ENCODE measurements at regions not wholly inside any gene's neighbourhood (a gene's known extent, or its start where the extent isn't known, plus 50 kb on each side); places are given as distances from the start of the nearest gene placed in this dataset.

DNA sequence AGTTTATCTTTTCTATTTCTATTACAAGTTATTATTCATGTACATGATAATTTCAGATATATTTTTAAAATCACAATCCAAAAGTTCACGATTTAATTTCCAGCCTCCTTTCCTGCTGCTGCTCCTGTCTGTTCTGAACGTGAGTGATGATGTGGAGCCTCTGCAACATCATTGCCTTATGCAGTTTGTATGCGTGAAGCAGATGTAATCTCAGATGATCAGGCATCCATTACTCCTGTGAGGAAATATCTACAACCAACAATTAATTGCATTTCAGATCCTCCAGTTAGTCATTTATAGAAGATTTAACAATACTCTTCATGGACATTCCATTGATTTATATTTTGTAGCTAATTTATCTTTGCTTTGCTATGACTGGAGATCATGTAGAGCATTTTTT, 668.7 kb upstream of the EPHA5 start:
- in situ Hi-C loops (cut with HindIII; ENCODE audit: low pct_unique_long_range_greater_than_20kb, low sequenced_read_pairs) (no loop called here), intact Hi-C loops (cut with micrococcal nuclease; ENCODE audit: unreplicated experiment) (no loop called here)
- no peaks in the 10 kb centered on the region for H3K36me3 ChIP-seq (ENCODE audit: control insufficient read depth, insufficient read depth, low read length)
- DNase-seq (ENCODE audit: low read depth, low spot score) = no peak
- H3K27ac ChIP-seq (ENCODE audit: low read length) = no peak overlapping the region
- no peaks in the 10 kb centered on the region for H3K4me1 ChIP-seq (ENCODE audit: control insufficient read depth, insufficient read depth, low read length)
- no TSS peak for BruUV-seq (replicated peaks)
- TF ChIP-seq POLR2AphosphoS5 (IDR thresholded peaks at IDR 0.05; ENCODE audit: low read depth, low read length) (no peak), SIN3A (IDR thresholded peaks at IDR 0.05; ENCODE audit: borderline replicate concordance, insufficient read depth, low read depth, low read length) (no peak), TCF7L2 (IDR thresholded peaks at IDR 0.05; ENCODE audit: low read depth, low read length) (no peak)
- TF ChIP-seq, protein P1, sequence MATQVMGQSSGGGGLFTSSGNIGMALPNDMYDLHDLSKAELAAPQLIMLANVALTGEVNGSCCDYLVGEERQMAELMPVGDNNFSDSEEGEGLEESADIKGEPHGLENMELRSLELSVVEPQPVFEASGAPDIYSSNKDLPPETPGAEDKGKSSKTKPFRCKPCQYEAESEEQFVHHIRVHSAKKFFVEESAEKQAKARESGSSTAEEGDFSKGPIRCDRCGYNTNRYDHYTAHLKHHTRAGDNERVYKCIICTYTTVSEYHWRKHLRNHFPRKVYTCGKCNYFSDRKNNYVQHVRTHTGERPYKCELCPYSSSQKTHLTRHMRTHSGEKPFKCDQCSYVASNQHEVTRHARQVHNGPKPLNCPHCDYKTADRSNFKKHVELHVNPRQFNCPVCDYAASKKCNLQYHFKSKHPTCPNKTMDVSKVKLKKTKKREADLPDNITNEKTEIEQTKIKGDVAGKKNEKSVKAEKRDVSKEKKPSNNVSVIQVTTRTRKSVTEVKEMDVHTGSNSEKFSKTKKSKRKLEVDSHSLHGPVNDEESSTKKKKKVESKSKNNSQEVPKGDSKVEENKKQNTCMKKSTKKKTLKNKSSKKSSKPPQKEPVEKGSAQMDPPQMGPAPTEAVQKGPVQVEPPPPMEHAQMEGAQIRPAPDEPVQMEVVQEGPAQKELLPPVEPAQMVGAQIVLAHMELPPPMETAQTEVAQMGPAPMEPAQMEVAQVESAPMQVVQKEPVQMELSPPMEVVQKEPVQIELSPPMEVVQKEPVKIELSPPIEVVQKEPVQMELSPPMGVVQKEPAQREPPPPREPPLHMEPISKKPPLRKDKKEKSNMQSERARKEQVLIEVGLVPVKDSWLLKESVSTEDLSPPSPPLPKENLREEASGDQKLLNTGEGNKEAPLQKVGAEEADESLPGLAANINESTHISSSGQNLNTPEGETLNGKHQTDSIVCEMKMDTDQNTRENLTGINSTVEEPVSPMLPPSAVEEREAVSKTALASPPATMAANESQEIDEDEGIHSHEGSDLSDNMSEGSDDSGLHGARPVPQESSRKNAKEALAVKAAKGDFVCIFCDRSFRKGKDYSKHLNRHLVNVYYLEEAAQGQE (IDR thresholded peaks at IDR 0.05; ENCODE audit: insufficient read depth in 1 of 2, low read depth in 2 of 2, low read length in 1 of 2) = no peak
- TF ChIP-seq, protein P2, sequence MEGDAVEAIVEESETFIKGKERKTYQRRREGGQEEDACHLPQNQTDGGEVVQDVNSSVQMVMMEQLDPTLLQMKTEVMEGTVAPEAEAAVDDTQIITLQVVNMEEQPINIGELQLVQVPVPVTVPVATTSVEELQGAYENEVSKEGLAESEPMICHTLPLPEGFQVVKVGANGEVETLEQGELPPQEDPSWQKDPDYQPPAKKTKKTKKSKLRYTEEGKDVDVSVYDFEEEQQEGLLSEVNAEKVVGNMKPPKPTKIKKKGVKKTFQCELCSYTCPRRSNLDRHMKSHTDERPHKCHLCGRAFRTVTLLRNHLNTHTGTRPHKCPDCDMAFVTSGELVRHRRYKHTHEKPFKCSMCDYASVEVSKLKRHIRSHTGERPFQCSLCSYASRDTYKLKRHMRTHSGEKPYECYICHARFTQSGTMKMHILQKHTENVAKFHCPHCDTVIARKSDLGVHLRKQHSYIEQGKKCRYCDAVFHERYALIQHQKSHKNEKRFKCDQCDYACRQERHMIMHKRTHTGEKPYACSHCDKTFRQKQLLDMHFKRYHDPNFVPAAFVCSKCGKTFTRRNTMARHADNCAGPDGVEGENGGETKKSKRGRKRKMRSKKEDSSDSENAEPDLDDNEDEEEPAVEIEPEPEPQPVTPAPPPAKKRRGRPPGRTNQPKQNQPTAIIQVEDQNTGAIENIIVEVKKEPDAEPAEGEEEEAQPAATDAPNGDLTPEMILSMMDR (IDR thresholded peaks at IDR 0.05) = no peak
- no peaks in the 10 kb centered on the region for H3K27me3 ChIP-seq (ENCODE audit: control insufficient read depth, insufficient read depth, low read length)
- no peak for ATAC-seq
- no peak overlapping the region for H3K4me3 ChIP-seq (ENCODE audit: low read depth in 2 of 2, low read length in 2 of 2)
- ChIA-PET CTCF (no interaction called here), POLR2A (no interaction called here)
- H3K9me3 ChIP-seq (ENCODE audit: control insufficient read depth, insufficient read depth, low read depth, low read length) = no peaks in the 10 kb centered on the region

DNA sequence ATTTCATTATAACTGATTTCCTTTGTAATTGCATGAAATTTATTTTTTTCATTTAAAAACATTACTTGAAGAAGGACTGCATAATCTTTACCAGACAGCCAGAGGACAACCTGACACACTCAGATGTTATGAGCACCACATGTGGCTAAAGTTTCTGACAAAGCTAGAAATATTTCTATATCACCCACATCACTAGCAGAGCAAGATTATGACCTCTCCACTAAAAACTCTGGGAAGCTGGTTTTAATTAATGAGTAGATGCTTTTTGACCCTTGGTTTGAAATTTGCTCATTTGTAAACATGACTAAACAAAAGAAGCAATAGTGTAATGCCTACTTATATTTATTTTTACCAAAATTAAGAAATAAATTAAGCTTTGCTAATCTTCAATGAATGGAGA, 661.5 kb upstream of the EPHA5 start:
- in situ Hi-C loops (cut with HindIII; ENCODE audit: low pct_unique_long_range_greater_than_20kb, low sequenced_read_pairs) = no loop called here

DNA sequence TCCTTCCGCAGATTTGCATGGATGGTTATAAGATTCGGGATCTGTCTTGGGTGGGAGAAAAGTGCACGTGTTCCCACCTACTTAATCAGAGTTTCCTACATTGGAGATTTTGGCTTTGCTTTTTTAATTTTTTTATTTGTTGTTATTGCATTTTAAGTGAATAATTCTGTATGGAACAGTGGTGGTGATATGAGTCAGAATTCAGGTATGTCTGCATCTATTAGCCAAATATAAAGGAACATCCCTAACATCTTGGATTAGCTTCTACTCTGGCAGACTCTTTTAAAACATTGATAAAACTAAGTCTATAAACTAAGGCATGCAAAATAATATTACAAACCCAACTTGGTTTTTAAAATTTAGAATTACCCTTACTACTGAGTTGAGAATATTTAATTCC, 659.8 kb upstream of the EPHA5 start:
- POLR2A ChIA-PET = no interaction called here
- H3K9me3 ChIP-seq (ENCODE audit: control insufficient read depth, insufficient read depth, low read depth, low read length) = no peaks in the 10 kb centered on the region
- intact Hi-C loops (cut with micrococcal nuclease; ENCODE audit: unreplicated experiment) = no loop called here
- H3K36me3 ChIP-seq (ENCODE audit: control insufficient read depth, insufficient read depth, low read length) = no peaks in the 10 kb centered on the region
- CTCF ChIA-PET = no interaction called here
- H3K27me3 ChIP-seq (ENCODE audit: control insufficient read depth, insufficient read depth, low read length) = no peaks in the 10 kb centered on the region
- no peak overlapping the region for H3K27ac ChIP-seq (ENCODE audit: low read length)
- no peak for TF ChIP-seq TCF7L2 (IDR thresholded peaks at IDR 0.05; ENCODE audit: low read depth, low read length)
- TF ChIP-seq SIN3A (IDR thresholded peaks at IDR 0.05; ENCODE audit: borderline replicate concordance, insufficient read depth, low read depth, low read length) = no peak
- TF ChIP-seq, protein P2 (IDR thresholded peaks at IDR 0.05) = no peak
- TF ChIP-seq, protein P1 (IDR thresholded peaks at IDR 0.05; ENCODE audit: insufficient read depth in 1 of 2, low read depth in 2 of 2, low read length in 1 of 2) = no peak
- TF ChIP-seq POLR2AphosphoS5 (IDR thresholded peaks at IDR 0.05; ENCODE audit: low read depth, low read length) = no peak
- BruUV-seq (replicated peaks) = no TSS peak
- no peaks in the 10 kb centered on the region for H3K4me1 ChIP-seq (ENCODE audit: control insufficient read depth, insufficient read depth, low read length)
- no peak for DNase-seq (ENCODE audit: low read depth, low spot score)
- H3K4me3 ChIP-seq (ENCODE audit: low read depth in 2 of 2, low read length in 2 of 2) = no peak overlapping the region
- no peak for ATAC-seq
- in situ Hi-C loops (cut with HindIII; ENCODE audit: low pct_unique_long_range_greater_than_20kb, low sequenced_read_pairs) = no loop called here

More for the DNA sequence above, 661.5 kb upstream of the EPHA5 start:
- POLR2A ChIA-PET = no interaction called here
- no peak for TF ChIP-seq SIN3A (IDR thresholded peaks at IDR 0.05; ENCODE audit: borderline replicate concordance, insufficient read depth, low read depth, low read length)
- no peak for TF ChIP-seq TCF7L2 (IDR thresholded peaks at IDR 0.05; ENCODE audit: low read depth, low read length)
- Histone ChIP-seq H3K4me3 (ENCODE audit: low read depth in 2 of 2, low read length in 2 of 2) (no peak overlapping the region), H3K36me3 (ENCODE audit: control insufficient read depth, insufficient read depth, low read length) (no peaks in the 10 kb centered on the region), H3K4me1 (ENCODE audit: control insufficient read depth, insufficient read depth, low read length) (no peaks in the 10 kb centered on the region), H3K9me3 (ENCODE audit: control insufficient read depth, insufficient read depth, low read depth, low read length) (no peaks in the 10 kb centered on the region), H3K27me3 (ENCODE audit: control insufficient read depth, insufficient read depth, low read length) (no peaks in the 10 kb centered on the region), H3K27ac (ENCODE audit: low read length) (no peak overlapping the region)
- intact Hi-C loops (cut with micrococcal nuclease; ENCODE audit: unreplicated experiment) = no loop called here
- ATAC-seq (no peak), DNase-seq (ENCODE audit: low read depth, low spot score) (no peak)
- no TSS peak for BruUV-seq (replicated peaks)
- CTCF ChIA-PET = no interaction called here

Measured in Panc1 (cell line).